ENCODE measurements at regions not wholly inside any gene's neighbourhood (a gene's known extent, or its start where the extent isn't known, plus 50 kb on each side); places are given as distances from the start of the nearest gene placed in this dataset.

- H3K4me1 ChIP-seq = no peaks in the 10 kb centered on the region
Observed at GRCh38 chr9:120286530-120286929, 293.4 kb downstream of the CDK5RAP2 start.

GRCh38 chr9:120284821-120285220 lies 295.1 kb downstream of the CDK5RAP2 start:
- DNase-seq = no peak
- H3K9ac ChIP-seq (ENCODE audit: low read depth in 2 of 2, low read length in 2 of 2) = no peak overlapping the region
- H3K27ac ChIP-seq = no peak overlapping the region
- no peak overlapping the region for H3K4me3 ChIP-seq
- no peaks in the 10 kb centered on the region for H3K36me3 ChIP-seq
- H3K4me1 ChIP-seq = no peaks in the 10 kb centered on the region
- no peaks in the 10 kb centered on the region for H3K27me3 ChIP-seq
- intact Hi-C loops (cut with DNase I) = no loop called here
- H3K9me3 ChIP-seq = no peaks in the 10 kb centered on the region
- TF ChIP-seq, protein P1, sequence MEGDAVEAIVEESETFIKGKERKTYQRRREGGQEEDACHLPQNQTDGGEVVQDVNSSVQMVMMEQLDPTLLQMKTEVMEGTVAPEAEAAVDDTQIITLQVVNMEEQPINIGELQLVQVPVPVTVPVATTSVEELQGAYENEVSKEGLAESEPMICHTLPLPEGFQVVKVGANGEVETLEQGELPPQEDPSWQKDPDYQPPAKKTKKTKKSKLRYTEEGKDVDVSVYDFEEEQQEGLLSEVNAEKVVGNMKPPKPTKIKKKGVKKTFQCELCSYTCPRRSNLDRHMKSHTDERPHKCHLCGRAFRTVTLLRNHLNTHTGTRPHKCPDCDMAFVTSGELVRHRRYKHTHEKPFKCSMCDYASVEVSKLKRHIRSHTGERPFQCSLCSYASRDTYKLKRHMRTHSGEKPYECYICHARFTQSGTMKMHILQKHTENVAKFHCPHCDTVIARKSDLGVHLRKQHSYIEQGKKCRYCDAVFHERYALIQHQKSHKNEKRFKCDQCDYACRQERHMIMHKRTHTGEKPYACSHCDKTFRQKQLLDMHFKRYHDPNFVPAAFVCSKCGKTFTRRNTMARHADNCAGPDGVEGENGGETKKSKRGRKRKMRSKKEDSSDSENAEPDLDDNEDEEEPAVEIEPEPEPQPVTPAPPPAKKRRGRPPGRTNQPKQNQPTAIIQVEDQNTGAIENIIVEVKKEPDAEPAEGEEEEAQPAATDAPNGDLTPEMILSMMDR (IDR thresholded peaks at IDR 0.05) = no peak

More at GRCh38 chr9:120286530-120286929, 293.4 kb downstream of the CDK5RAP2 start:
- Histone ChIP-seq H3K27me3 (no peaks in the 10 kb centered on the region), H3K9me3 (no peaks in the 10 kb centered on the region), H3K36me3 (no peaks in the 10 kb centered on the region), H3K9ac (ENCODE audit: low read depth in 2 of 2, low read length in 2 of 2) (no peak overlapping the region), H3K4me3 (no peak overlapping the region), H3K27ac (no peak overlapping the region)
- no peak for DNase-seq
- TF ChIP-seq, protein P1 (IDR thresholded peaks at IDR 0.05) = no peak
- intact Hi-C loops (cut with DNase I) = no loop called here

DNA sequence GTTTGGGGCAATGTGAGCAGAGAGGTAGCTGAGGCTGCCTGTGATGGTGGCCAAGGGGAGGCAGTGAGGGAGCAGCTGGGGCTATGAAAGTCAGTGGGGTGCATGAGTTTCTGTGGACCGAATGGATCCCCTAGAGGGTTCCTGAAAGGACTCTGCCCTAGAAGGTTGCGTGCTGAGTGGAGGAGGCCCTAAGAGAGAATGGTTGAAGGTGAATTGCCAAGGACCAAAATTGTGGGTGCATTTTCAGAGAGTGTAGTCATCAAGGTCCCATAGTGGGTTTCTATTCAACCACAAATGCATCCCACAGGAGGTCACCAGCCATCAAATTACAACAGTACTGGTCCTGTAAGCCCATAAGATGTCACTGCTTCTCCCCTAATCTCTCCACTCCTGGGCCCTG lies 298.3 kb downstream of the CDK5RAP2 start:
- DNase-seq = no peak
- no peaks in the 10 kb centered on the region for H3K27me3 ChIP-seq
- no peaks in the 10 kb centered on the region for H3K4me1 ChIP-seq
- no peak overlapping the region for H3K4me3 ChIP-seq
- H3K27ac ChIP-seq = no peak overlapping the region
- H3K9ac ChIP-seq (ENCODE audit: low read depth in 2 of 2, low read length in 2 of 2) = no peak overlapping the region
- intact Hi-C loops (cut with DNase I) = no loop called here
- no peaks in the 10 kb centered on the region for H3K9me3 ChIP-seq
- no peaks in the 10 kb centered on the region for H3K36me3 ChIP-seq
- TF ChIP-seq, protein P1 (IDR thresholded peaks at IDR 0.05) = no peak

DNA sequence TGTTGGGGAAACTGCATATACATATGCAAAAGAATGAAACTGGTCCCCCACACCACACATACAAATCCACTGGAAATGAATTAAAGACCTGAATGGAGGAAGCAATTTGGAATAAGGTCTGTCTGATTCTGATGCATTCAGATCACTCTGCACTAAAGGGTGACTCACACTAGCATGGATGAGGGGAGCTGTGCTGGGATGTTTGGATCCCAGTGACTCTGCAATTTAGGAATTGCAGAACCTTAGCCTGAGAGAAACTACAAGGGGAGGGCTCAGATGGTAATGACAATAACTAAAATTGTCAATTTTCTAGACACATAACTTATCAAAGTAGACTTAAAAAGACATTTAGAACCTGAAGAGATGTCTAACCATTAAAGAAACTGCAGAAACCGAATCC lies 312.0 kb downstream of the CDK5RAP2 start:
- TF ChIP-seq, protein P1 (IDR thresholded peaks at IDR 0.05) = no peak
- H3K4me3 ChIP-seq = no peak overlapping the region
- no peaks in the 10 kb centered on the region for H3K27me3 ChIP-seq
- no peak overlapping the region for H3K27ac ChIP-seq
- no peaks in the 10 kb centered on the region for H3K36me3 ChIP-seq
- DNase-seq = no peak
- no peaks in the 10 kb centered on the region for H3K9me3 ChIP-seq
- intact Hi-C loops (cut with DNase I) = no loop called here
- no peak overlapping the region for H3K9ac ChIP-seq (ENCODE audit: low read depth in 2 of 2, low read length in 2 of 2)
- H3K4me1 ChIP-seq = no peaks in the 10 kb centered on the region

GRCh38 chr9:120265791-120266190 lies 314.2 kb downstream of the CDK5RAP2 start:
- Histone ChIP-seq H3K9me3 (no peaks in the 10 kb centered on the region), H3K9ac (ENCODE audit: low read depth in 2 of 2, low read length in 2 of 2) (no peak overlapping the region), H3K27ac (no peak overlapping the region), H3K4me3 (no peak overlapping the region), H3K36me3 (no peaks in the 10 kb centered on the region), H3K27me3 (no peaks in the 10 kb centered on the region), H3K4me1 (no peaks in the 10 kb centered on the region)
- no peak for DNase-seq
- TF ChIP-seq, protein P1 (IDR thresholded peaks at IDR 0.05) = no peak
- intact Hi-C loops (cut with DNase I) = no loop called here

- H3K4me3 ChIP-seq = no peak overlapping the region
- no peak for DNase-seq
- intact Hi-C loops (cut with DNase I) = no loop called here
- H3K9ac ChIP-seq (ENCODE audit: low read depth in 2 of 2, low read length in 2 of 2) = no peak overlapping the region
- no peaks in the 10 kb centered on the region for H3K4me1 ChIP-seq
- no peaks in the 10 kb centered on the region for H3K9me3 ChIP-seq
- no peaks in the 10 kb centered on the region for H3K36me3 ChIP-seq
- no peak overlapping the region for H3K27ac ChIP-seq
- TF ChIP-seq, protein P1 (IDR thresholded peaks at IDR 0.05) = no peak
- no peaks in the 10 kb centered on the region for H3K27me3 ChIP-seq
Observed at GRCh38 chr9:120264528-120264927, 315.4 kb downstream of the CDK5RAP2 start.
